Stimulated activated CD4-positive, alpha-beta T cell treated with anti-CD3 and anti-CD28 coated beads, Interleukin-1b, Interleukin-23, amount 100 ng/mL, for 48 hours (primary cell): ENCODE measurements at regions not wholly inside any gene's neighbourhood (a gene's known extent, or its start where the extent isn't known, plus 50 kb on each side); places are given as distances from the start of the nearest gene placed in this dataset.
"Not testable (repeated sequence)": the region's sequence is repeated elsewhere in the genome, so short reads cannot be mapped to it uniquely, and the experiment has no call there.

Source experiments
- DNase-seq: peaks from one replicate; pipeline ENCODE4 v3.0.0-alpha.2; 2020

GRCh38 chr9:41839786-41840185 lies 289.4 kb downstream of the CNTNAP3B start:
- not testable (repeated sequence) for DNase-seq

- not testable (repeated sequence) for DNase-seq
These were observed 290.3 kb downstream of the CNTNAP3B start for GRCh38 chr9:41838953-41839352.

- DNase-seq, result not testable (repeated sequence)
These were observed 290.7 kb downstream of the CNTNAP3B start for GRCh38 chr9:41838562-41838851.

- not testable (repeated sequence) for DNase-seq
These were observed 291.3 kb downstream of the CNTNAP3B start for GRCh38 chr9:41837684-41838561.

- DNase-seq, result not testable (repeated sequence)
These were observed 296.1 kb downstream of the CNTNAP3B start for GRCh38 chr9:41833108-41833507.

DNA sequence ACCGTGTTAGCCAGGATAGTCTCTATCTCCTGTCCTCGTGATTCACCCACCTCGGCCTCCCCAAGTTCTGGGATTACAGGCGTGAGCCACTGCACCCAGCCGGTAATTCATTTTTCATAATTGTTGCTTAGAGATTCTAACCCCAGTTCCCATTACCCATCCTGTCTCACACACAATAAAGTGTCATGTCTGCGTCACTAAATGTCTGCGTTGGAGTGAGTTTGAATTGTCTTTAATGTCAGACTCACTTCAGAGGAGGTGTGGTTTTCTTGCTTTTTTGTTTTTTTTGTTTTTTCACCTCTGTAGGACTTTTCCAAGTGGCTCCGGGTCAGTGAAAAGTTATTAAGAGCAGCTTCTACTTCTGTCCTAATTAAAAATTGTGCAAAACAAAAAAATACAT lies 304.5 kb downstream of the CNTNAP3B start:
- DNase-seq, result not testable (repeated sequence)

DNA sequence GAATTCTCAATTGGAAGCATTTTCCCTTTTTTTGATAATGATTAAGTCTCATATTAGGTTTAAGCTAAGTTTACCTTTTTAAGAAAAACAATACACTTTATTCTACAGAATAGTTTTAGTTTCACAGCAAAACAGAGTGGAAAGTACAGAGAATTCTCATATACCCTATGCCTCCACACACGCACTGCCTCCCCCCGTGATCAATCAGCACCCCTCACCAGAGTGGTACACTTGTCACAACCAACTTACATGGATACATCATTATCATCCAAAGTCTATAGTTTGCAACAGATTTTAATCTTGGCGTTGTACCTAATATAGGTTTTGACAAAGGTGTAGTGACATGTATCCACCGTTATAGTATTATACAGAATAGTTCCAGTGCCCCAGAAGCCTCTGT lies 326.5 kb downstream of the CNTNAP3B start:
- not testable (repeated sequence) for DNase-seq

DNA sequence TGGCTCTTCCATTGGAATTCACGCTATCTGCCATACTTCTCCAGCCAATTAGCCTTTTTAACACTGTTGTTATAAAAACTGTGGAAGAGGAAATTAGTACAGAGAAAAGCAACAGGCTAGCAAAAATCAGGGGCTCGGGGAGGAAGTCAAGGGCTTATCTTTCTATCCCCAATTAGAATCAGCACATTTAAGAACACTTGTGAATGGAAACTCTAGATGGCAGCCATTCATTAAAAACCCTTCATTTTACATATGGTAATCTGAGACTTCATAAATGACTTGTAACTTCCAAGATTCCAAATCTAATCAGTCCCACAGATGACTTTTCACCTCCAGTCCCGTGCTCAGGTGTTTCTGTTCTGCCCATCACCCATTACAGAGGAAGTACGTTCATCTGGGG lies 330.5 kb downstream of the CNTNAP3B start:
- DNase-seq, result not testable (repeated sequence)

DNA sequence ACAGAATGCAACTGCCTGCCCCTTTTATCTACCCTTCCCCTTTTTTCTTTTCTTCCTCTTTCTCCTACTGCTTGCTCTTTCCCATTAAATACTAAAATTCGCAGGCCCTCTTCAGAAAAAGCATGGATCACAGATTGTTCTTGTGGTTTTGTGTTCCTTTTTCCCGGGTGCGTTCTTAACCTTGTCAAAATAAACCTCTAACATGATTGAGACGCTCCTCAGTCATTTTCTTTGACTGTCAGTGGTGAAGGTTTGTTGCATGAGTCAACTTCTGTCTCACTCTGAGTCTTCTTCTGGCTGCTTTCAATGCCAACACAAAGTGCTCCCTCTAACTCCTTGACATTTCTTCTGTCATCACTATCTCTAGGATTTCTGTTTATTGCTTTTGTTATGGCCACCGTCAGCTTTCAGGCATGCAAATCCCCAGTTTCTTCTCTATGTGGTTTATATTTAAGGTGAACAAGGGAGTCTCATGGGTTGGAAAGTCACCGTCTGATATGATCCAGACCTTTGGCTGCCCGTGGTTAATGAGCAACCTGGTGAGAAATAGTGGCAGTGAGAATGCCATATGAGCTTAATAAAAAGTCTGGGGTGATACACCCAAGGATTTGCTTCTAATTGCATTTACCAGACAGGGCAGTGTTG lies 338.4 kb downstream of the CNTNAP3B start:
- DNase-seq, result not testable (repeated sequence)

DNA sequence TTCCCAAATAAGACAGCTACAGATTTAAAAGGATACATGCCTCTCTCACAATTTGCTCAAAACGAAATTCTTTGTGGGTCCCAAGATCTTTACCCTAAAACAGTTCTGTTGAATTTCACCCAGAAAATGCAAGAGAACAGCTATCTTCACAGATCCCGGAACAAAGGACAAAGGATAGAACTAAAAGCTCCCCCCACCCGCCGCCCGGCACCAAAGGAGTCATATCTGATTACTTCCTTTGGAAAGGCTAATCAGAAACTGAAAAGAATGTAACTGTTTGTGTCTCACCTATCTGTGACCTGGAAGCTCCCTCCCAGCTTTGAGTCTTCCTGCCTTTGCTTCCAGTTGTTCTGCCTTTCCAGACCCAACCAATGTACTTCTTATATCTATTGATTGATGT lies 339.2 kb downstream of the CNTNAP3B start:
- not testable (repeated sequence) for DNase-seq

- not testable (repeated sequence) for DNase-seq
These were observed 339.8 kb downstream of the CNTNAP3B start for GRCh38 chr9:41789387-41789786.

GRCh38 chr9:41787951-41788350 lies 341.3 kb downstream of the CNTNAP3B start:
- DNase-seq, result not testable (repeated sequence)

- DNase-seq, result not testable (repeated sequence)
These were observed 342.0 kb downstream of the CNTNAP3B start for GRCh38 chr9:41787270-41787669.

- not testable (repeated sequence) for DNase-seq
These were observed 345.2 kb downstream of the CNTNAP3B start for GRCh38 chr9:41784006-41784405.

GRCh38 chr9:41783070-41783810 lies 346.0 kb downstream of the CNTNAP3B start:
- not testable (repeated sequence) for DNase-seq

DNA sequence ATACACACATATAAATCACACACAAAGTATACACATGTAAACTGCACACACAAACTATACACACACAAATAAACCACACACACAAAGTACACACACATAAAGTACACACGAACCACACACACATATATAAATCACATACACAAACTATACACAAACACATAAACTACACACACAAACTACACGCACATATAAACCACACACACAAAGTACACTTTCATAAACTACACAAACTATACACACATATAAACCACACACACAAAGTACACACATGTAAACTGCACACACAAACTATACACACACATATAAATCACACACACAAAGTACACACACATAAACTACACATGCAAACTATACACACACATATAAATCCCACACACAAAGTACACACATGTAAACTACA lies 347.3 kb downstream of the CNTNAP3B start:
- not testable (repeated sequence) for DNase-seq

- not testable (repeated sequence) for DNase-seq
These were observed 349.3 kb downstream of the CNTNAP3B start for GRCh38 chr9:41779897-41780406.

- not testable (repeated sequence) for DNase-seq
These were observed 350.0 kb downstream of the CNTNAP3B start for GRCh38 chr9:41779192-41779591.

GRCh38 chr9:41778535-41779071 lies 350.6 kb downstream of the CNTNAP3B start:
- not testable (repeated sequence) for DNase-seq

GRCh38 chr9:41777536-41777935 lies 351.7 kb downstream of the CNTNAP3B start:
- DNase-seq, result not testable (repeated sequence)

DNA sequence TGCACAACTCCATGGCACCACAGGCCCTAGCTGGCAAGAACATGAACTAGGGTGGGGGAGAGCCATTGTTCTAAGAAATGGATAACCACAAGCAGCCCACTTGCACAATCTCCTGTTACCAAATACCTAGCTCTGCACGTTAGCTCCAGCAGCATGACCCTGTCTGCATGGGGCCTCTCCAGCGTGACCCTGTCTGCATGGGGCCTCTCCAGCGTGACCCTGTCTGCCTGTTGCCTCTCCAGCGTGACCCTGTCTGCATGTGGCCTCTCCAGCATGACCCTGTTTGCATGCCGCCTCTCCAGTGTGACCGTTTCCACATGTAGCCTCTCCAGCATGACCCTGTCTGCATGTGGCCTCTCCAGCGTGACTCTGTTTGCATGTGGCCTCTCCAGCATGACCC lies 356.7 kb downstream of the CNTNAP3B start:
- not testable (repeated sequence) for DNase-seq

- DNase-seq, result not testable (repeated sequence)
These were observed 357.5 kb downstream of the CNTNAP3B start for GRCh38 chr9:41771693-41772092.

- DNase-seq, result not testable (repeated sequence)
These were observed 374.4 kb downstream of the CNTNAP3B start for GRCh38 chr9:41754822-41755221.
